Neural cell (in vitro differentiated cells): ENCODE measurements at regions not wholly inside any gene's neighbourhood (a gene's known extent, or its start where the extent isn't known, plus 50 kb on each side); places are given as distances from the start of the nearest gene placed in this dataset.

Experiments used
- H2AFZ ChIP-seq: fragments of 200-600, 300-800 bp; sonication (generic), shearing (Covaris generic); 2 replicates; pipeline ENCODE4 v1.6.0; 2014; ENCODE audit warnings: low read depth, mild to moderate bottlenecking, antibody characterized with exemption, low read length, moderate library complexity
- H3F3A ChIP-seq: fragments of 200-600 bp; shearing (Covaris generic); 2 replicates; pipeline ENCODE4 v1.6.1; 2016; ENCODE audit warnings: mild to moderate bottlenecking, moderate library complexity, mixed read lengths, antibody characterized with exemption, low read length; ENCODE audit not compliant: insufficient read depth, poor library complexity, severe bottlenecking
- H3K27ac ChIP-seq: fragments of 200-600, 300-800 bp; sonication (generic), shearing (Covaris generic); 2 replicates; pipeline ENCODE4 v1.5.1; 2014; ENCODE audit warnings: mild to moderate bottlenecking, low read length, moderate library complexity
- H3K27me3 ChIP-seq: fragments of 300-800, 200-600 bp; sonication (generic), shearing (Covaris generic); 2 replicates; pipeline ENCODE4 v1.6.0; 2014; ENCODE audit warnings: mild to moderate bottlenecking, low read depth, low read length, moderate library complexity; ENCODE audit not compliant: insufficient read depth
- H3K36me3 ChIP-seq: fragments of 300-800, 200-600 bp; sonication (generic), shearing (Covaris generic); 2 replicates; pipeline ENCODE4 v1.5.1; 2014; ENCODE audit warnings: mild to moderate bottlenecking, antibody characterized with exemption, low read length, moderate library complexity; ENCODE audit not compliant: insufficient read depth
- H3K4me2 ChIP-seq: fragments of 300-800, 200-600 bp; sonication (generic), shearing (Covaris generic); 2 replicates; pipeline ENCODE4 v1.6.0; 2014; ENCODE audit warnings: mild to moderate bottlenecking, low read length
- H3K4me3 ChIP-seq: fragments of 300-800, 200-600 bp; sonication (generic), shearing (Covaris generic); 2 replicates; pipeline ENCODE4 v1.5.1; 2014; ENCODE audit warnings: mild to moderate bottlenecking, low read length, moderate library complexity
- H3K79me2 ChIP-seq: fragments of 200-600 bp; shearing (Covaris generic); replicated peaks from 2 replicates; pipeline ENCODE4 v1.6.0; 2014; ENCODE audit warnings: mild to moderate bottlenecking, low read length, moderate library complexity; ENCODE audit not compliant: insufficient read depth
- H3K9ac ChIP-seq: fragments of 300-800, 200-600 bp; sonication (generic), shearing (Covaris generic); 2 replicates; pipeline ENCODE4 v1.6.1; 2016; ENCODE audit warnings: mild to moderate bottlenecking, low read length, mixed read lengths
- H3K9me2 ChIP-seq: fragments of 200-600 bp; shearing (Covaris generic); 2 replicates; pipeline ENCODE4 v1.6.1; 2016; ENCODE audit warnings: mild to moderate bottlenecking, low read length, mixed read lengths; ENCODE audit not compliant: insufficient read depth
- H3K9me3 ChIP-seq: fragments of 200-600, 300-800 bp; sonication (generic), shearing (Covaris generic); 2 replicates; pipeline ENCODE4 v1.6.1; 2016; ENCODE audit warnings: mild to moderate bottlenecking, mixed run types, low read length, moderate library complexity, mixed read lengths
- H4K20me1 ChIP-seq: fragments of 200-600 bp; shearing (Covaris generic); 2 replicates; pipeline ENCODE4 v1.6.1; 2016; ENCODE audit warnings: mild to moderate bottlenecking, mixed run types; ENCODE audit not compliant: insufficient read depth
- EP300 ChIP-seq: fragments of 450-650 bp; conservative IDR thresholded peaks from 2 replicates; pipeline ENCODE4 v1.6.1; 2014; ENCODE audit warnings: antibody characterized with exemption, mild to moderate bottlenecking, moderate library complexity; ENCODE audit not compliant: poor library complexity, severe bottlenecking
- EZH2 ChIP-seq: fragments of 200-600, 300-800 bp; shearing (Covaris generic), sonication (generic); IDR thresholded peaks from 2 replicates; pipeline ENCODE4 v1.6.1; 2014; ENCODE audit warnings: antibody characterized with exemption, low read length, borderline replicate concordance, mild to moderate bottlenecking; ENCODE audit not compliant: insufficient read depth, poor library complexity, severe bottlenecking
- MXI1 ChIP-seq: fragments of 450-650 bp; conservative IDR thresholded peaks from 2 replicates; pipeline ENCODE4 v1.6.1; 2014; ENCODE audit warnings: antibody characterized with exemption, mild to moderate bottlenecking; ENCODE audit not compliant: poor library complexity, severe bottlenecking
- POLR2AphosphoS5 ChIP-seq: IDR thresholded peaks from 2 replicates; pipeline ENCODE4 v1.6.1; 2012
- RAD21 ChIP-seq: fragments of 450-650 bp; conservative IDR thresholded peaks from 2 replicates; pipeline ENCODE4 v1.6.1; 2014; ENCODE audit warnings: antibody characterized with exemption, mild to moderate bottlenecking, moderate library complexity
- SMC3 ChIP-seq: fragments of 450-650 bp; conservative IDR thresholded peaks from 2 replicates; pipeline ENCODE4 v1.6.1; 2014; ENCODE audit warnings: antibody characterized with exemption, mild to moderate bottlenecking, moderate library complexity; ENCODE audit not compliant: poor library complexity
- TAF1 ChIP-seq: IDR thresholded peaks from 2 replicates; pipeline ENCODE4 v1.6.1; 2012; ENCODE audit warnings: low read depth
- TF ChIP-seq, protein P1 (sequence below): fragments of 450-650 bp; IDR thresholded peaks from 2 replicates; pipeline ENCODE4 v1.5.1; 2014; ENCODE audit warnings: antibody characterized with exemption, mild to moderate bottlenecking, moderate library complexity; ENCODE audit not compliant: poor library complexity, severe bottlenecking
- TF ChIP-seq, protein P2 (sequence below): IDR thresholded peaks from 2 replicates; pipeline ENCODE4 v1.6.1; 2012; ENCODE audit warnings: borderline replicate concordance

DNA sequence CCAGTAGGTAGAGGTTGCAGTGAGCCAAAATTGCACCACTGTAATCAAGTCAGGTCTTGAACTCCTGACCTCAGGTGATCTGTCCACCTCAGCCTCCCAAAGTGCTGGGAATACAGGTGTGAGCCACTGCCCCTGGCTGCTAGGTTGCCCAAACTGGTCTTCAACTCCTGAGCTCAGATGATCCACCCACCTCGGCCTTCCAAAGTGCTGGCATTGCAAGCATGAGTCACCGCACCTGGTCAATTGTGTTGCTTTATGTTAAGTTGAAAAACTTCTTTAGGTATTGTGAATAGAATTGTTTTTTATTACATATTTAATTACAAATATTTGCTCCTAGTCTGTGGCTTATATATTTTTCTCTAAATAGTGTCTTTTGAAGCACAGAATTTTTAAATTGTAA lies 80.5 kb downstream of the PRKAB2 start:
- Histone ChIP-seq H2AFZ (no peak overlapping the region), H3K79me2 (no peaks in the 10 kb centered on the region), H3K27me3 (peaks cover 8% of the 10 kb centered on the region), H3F3A (no peaks in the 10 kb centered on the region), H3K27ac (no peak overlapping the region), H3K9ac (no peak overlapping the region), H3K9me2 (no peaks in the 10 kb centered on the region), H3K4me2 (no peak overlapping the region), H3K36me3 (no peaks in the 10 kb centered on the region), H4K20me1 (no peaks in the 10 kb centered on the region), H3K9me3 (no peaks in the 10 kb centered on the region), H3K4me3 (no peak overlapping the region)
- TF ChIP-seq EP300: no peak
- TF ChIP-seq RAD21: no peak
- TF ChIP-seq TAF1: no peak
- TF ChIP-seq, protein P1, sequence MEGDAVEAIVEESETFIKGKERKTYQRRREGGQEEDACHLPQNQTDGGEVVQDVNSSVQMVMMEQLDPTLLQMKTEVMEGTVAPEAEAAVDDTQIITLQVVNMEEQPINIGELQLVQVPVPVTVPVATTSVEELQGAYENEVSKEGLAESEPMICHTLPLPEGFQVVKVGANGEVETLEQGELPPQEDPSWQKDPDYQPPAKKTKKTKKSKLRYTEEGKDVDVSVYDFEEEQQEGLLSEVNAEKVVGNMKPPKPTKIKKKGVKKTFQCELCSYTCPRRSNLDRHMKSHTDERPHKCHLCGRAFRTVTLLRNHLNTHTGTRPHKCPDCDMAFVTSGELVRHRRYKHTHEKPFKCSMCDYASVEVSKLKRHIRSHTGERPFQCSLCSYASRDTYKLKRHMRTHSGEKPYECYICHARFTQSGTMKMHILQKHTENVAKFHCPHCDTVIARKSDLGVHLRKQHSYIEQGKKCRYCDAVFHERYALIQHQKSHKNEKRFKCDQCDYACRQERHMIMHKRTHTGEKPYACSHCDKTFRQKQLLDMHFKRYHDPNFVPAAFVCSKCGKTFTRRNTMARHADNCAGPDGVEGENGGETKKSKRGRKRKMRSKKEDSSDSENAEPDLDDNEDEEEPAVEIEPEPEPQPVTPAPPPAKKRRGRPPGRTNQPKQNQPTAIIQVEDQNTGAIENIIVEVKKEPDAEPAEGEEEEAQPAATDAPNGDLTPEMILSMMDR: no peak
- TF ChIP-seq POLR2AphosphoS5: no peak
- TF ChIP-seq, protein P2, sequence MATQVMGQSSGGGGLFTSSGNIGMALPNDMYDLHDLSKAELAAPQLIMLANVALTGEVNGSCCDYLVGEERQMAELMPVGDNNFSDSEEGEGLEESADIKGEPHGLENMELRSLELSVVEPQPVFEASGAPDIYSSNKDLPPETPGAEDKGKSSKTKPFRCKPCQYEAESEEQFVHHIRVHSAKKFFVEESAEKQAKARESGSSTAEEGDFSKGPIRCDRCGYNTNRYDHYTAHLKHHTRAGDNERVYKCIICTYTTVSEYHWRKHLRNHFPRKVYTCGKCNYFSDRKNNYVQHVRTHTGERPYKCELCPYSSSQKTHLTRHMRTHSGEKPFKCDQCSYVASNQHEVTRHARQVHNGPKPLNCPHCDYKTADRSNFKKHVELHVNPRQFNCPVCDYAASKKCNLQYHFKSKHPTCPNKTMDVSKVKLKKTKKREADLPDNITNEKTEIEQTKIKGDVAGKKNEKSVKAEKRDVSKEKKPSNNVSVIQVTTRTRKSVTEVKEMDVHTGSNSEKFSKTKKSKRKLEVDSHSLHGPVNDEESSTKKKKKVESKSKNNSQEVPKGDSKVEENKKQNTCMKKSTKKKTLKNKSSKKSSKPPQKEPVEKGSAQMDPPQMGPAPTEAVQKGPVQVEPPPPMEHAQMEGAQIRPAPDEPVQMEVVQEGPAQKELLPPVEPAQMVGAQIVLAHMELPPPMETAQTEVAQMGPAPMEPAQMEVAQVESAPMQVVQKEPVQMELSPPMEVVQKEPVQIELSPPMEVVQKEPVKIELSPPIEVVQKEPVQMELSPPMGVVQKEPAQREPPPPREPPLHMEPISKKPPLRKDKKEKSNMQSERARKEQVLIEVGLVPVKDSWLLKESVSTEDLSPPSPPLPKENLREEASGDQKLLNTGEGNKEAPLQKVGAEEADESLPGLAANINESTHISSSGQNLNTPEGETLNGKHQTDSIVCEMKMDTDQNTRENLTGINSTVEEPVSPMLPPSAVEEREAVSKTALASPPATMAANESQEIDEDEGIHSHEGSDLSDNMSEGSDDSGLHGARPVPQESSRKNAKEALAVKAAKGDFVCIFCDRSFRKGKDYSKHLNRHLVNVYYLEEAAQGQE: no peak
- TF ChIP-seq EZH2: no peak
- TF ChIP-seq SMC3: no peak
- no peak for TF ChIP-seq MXI1

DNA sequence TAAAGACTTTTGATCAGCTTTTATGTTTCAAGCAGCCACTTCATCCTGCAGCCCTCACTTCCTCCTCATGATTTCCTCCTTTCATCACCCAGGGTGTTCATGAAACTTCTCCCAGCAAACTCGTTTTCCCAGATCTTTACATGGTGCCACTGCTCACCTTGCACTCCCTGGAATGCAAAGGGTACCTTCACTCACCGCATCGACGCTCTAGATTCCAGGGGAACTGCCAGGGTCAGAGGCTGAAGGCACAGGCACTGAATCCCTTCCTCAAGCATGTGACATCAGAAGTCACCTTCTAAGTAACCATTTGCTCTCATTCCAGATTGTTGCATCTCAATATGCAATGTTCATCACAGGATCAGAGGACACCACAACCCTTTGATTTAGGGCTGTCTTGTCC lies 82.8 kb downstream of the PRKAB2 start:
- Histone ChIP-seq H3K36me3 (no peaks in the 10 kb centered on the region), H3F3A (no peaks in the 10 kb centered on the region), H3K9ac (no peak overlapping the region), H4K20me1 (no peaks in the 10 kb centered on the region), H3K9me2 (no peaks in the 10 kb centered on the region), H3K27me3 (peaks cover 28% of the 10 kb centered on the region), H2AFZ (no peak overlapping the region), H3K9me3 (no peaks in the 10 kb centered on the region), H3K27ac (no peak overlapping the region), H3K4me3 (no peak overlapping the region), H3K4me2 (no peak overlapping the region), H3K79me2 (no peaks in the 10 kb centered on the region)
- TF ChIP-seq SMC3 (no peak), EZH2 (no peak)

DNA sequence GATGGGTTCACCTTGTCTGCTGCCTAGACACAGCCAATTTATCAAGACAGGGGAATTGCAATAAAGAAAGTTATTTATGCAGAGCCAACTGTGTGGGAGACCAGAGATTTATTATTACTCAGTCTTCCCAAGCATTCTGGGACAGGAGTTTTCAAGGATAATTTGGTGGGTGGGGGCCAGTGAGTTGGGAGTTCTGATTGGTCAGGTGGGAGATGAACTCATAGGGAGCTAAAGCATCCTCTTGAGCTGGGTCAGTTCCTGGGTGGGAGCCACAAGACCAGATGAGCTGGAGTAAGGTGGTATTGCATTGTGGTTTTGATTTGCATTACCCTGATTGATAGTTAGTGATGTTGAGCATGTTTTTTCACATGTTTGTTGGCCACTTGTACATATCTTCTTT lies 86.1 kb downstream of the PRKAB2 start:
- Histone ChIP-seq H3F3A (no peaks in the 10 kb centered on the region), H3K27me3 (peaks cover 61% of the 10 kb centered on the region), H4K20me1 (no peaks in the 10 kb centered on the region), H3K27ac (no peak overlapping the region), H3K9me3 (no peaks in the 10 kb centered on the region), H3K79me2 (no peaks in the 10 kb centered on the region), H3K36me3 (no peaks in the 10 kb centered on the region), H3K4me3 (no peak overlapping the region), H3K4me2 (no peak overlapping the region), H3K9ac (no peak overlapping the region), H3K9me2 (no peaks in the 10 kb centered on the region), H2AFZ (no peak overlapping the region)
- TF ChIP-seq EP300: no peak
- TF ChIP-seq, protein P1: no peak
